ENCODE measurements at regions not wholly inside any gene's neighbourhood (a gene's known extent, or its start where the extent isn't known, plus 50 kb on each side); places are given as distances from the start of the nearest gene placed in this dataset.

- Histone ChIP-seq H3K27ac (no peak overlapping the region), H3K27me3 (no peaks in the 10 kb centered on the region), H3K4me3 (no peak overlapping the region), H3K4me1 (no peaks in the 10 kb centered on the region), H3K36me3 (no peaks in the 10 kb centered on the region), H3K9me3 (no peaks in the 10 kb centered on the region)
- no peak for TF ChIP-seq POLR2A (IDR thresholded peaks at IDR 0.05)
- TF ChIP-seq CTCF (IDR thresholded peaks at IDR 0.05), result no peak
- TF ChIP-seq POLR2AphosphoS5 (IDR thresholded peaks at IDR 0.05), result no peak
- intact Hi-C loops (cut with DNase I; ENCODE audit: low total_unique reads), result loop anchor here (2.0 kb wide), 1 partner anchor 57 kb away; no protein-coding TSS in a partner anchor
- no peak for DNase-seq (ENCODE audit: low spot score in 2 of 2)
Measured at GRCh38 chr4:128353791-128354190, 66.2 kb upstream of the PGRMC2 start.

GRCh38 chr4:128351502-128351901 lies 63.9 kb upstream of the PGRMC2 start:
- H3K9me3 ChIP-seq, result no peaks in the 10 kb centered on the region
- DNase-seq (ENCODE audit: low spot score in 2 of 2), result no peak
- H3K4me1 ChIP-seq, result no peaks in the 10 kb centered on the region
- TF ChIP-seq POLR2A (IDR thresholded peaks at IDR 0.05) (no peak), POLR2AphosphoS5 (IDR thresholded peaks at IDR 0.05) (no peak), CTCF (IDR thresholded peaks at IDR 0.05) (no peak)
- intact Hi-C loops (cut with DNase I; ENCODE audit: low total_unique reads), result no loop called here
- no peak overlapping the region for H3K27ac ChIP-seq
- H3K4me3 ChIP-seq, result no peak overlapping the region
- no peaks in the 10 kb centered on the region for H3K27me3 ChIP-seq
- no peaks in the 10 kb centered on the region for H3K36me3 ChIP-seq

- Histone ChIP-seq H3K27ac (no peak overlapping the region), H3K9me3 (no peaks in the 10 kb centered on the region), H3K4me3 (no peak overlapping the region), H3K27me3 (no peaks in the 10 kb centered on the region), H3K4me1 (no peaks in the 10 kb centered on the region), H3K36me3 (no peaks in the 10 kb centered on the region)
- no peak for DNase-seq (ENCODE audit: low spot score in 2 of 2)
- TF ChIP-seq POLR2A (IDR thresholded peaks at IDR 0.05), result no peak
- no peak for TF ChIP-seq POLR2AphosphoS5 (IDR thresholded peaks at IDR 0.05)
- no peak for TF ChIP-seq CTCF (IDR thresholded peaks at IDR 0.05)
- intact Hi-C loops (cut with DNase I; ENCODE audit: low total_unique reads), result no loop called here
Measured at GRCh38 chr4:128350449-128351045, 62.9 kb upstream of the PGRMC2 start.

GRCh38 chr4:128349921-128350320 lies 62.3 kb upstream of the PGRMC2 start:
- no peak for DNase-seq (ENCODE audit: low spot score in 2 of 2)
- TF ChIP-seq POLR2AphosphoS5 (IDR thresholded peaks at IDR 0.05), result no peak
- intact Hi-C loops (cut with DNase I; ENCODE audit: low total_unique reads), result no loop called here
- Histone ChIP-seq H3K36me3 (no peaks in the 10 kb centered on the region), H3K27me3 (no peaks in the 10 kb centered on the region), H3K4me3 (no peak overlapping the region), H3K27ac (no peak overlapping the region), H3K4me1 (no peaks in the 10 kb centered on the region), H3K9me3 (no peaks in the 10 kb centered on the region)

GRCh38 chr4:128347930-128348660 lies 60.5 kb upstream of the PGRMC2 start:
- no peak for DNase-seq (ENCODE audit: low spot score in 2 of 2)
- Histone ChIP-seq H3K36me3 (no peaks in the 10 kb centered on the region), H3K4me1 (no peaks in the 10 kb centered on the region), H3K27ac (no peak overlapping the region), H3K27me3 (no peaks in the 10 kb centered on the region), H3K9me3 (no peaks in the 10 kb centered on the region), H3K4me3 (no peak overlapping the region)
- intact Hi-C loops (cut with DNase I; ENCODE audit: low total_unique reads), result no loop called here
- TF ChIP-seq POLR2A (IDR thresholded peaks at IDR 0.05), result no peak
- no peak for TF ChIP-seq POLR2AphosphoS5 (IDR thresholded peaks at IDR 0.05)
- no peak for TF ChIP-seq CTCF (IDR thresholded peaks at IDR 0.05)

Measured in breast epithelium (tissue), 4 donors.